IMR-90 (cell line): ENCODE measurements at regions not wholly inside any gene's neighbourhood (a gene's known extent, or its start where the extent isn't known, plus 50 kb on each side); places are given as distances from the start of the nearest gene placed in this dataset.

Experiments used
- ATAC-seq: fragments of 200-7000 bp; cut with Tn5 transposase; 2 replicates; pipeline ENCODE4 v1.9.1; 2020; ENCODE audit warnings: low read depth, mild to moderate bottlenecking, moderate library complexity
- BruUV-seq: library from RNA; stranded (reverse); fragments of 400-500 nt; replicated peaks from 2 replicates; lab custom pipeline; 2021; lab: Mats Ljungman, UMichigan
- CTCF ChIA-PET: fragments of 300-600 bp; formaldehyde crosslinking; extraction: SDS; loops from one replicate; lab custom pipeline; 2021; ENCODE audit warnings: antibody characterized with exemption; lab: Yijun Ruan, JAX
- POLR2A ChIA-PET: fragments of 300-600 bp; sonication (Branson Sonifier 250); formaldehyde crosslinking; loops from one replicate; lab custom pipeline; 2022; ENCODE audit warnings: antibody characterized with exemption; ENCODE audit not compliant: unreplicated experiment; lab: Charles Lee
- DNase-seq: peaks from one replicate; pipeline ENCODE4 v3.0.0; 2013
- H2AFZ ChIP-seq: replicated peaks from 2 replicates; pipeline ENCODE3; 2013; ENCODE audit warnings: low read length, mild to moderate bottlenecking; ENCODE audit not compliant: poor library complexity
- H2AK5ac ChIP-seq: 2 replicates; pipeline ENCODE4 v1.6.1; 2013; ENCODE audit warnings: low read depth, low read length, inconsistent platforms
- H2AK9ac ChIP-seq: replicated peaks from 2 replicates; pipeline ENCODE3; 2013; ENCODE audit warnings: mild to moderate bottlenecking, low read depth, low read length, moderate library complexity; ENCODE audit not compliant: poor library complexity
- H2BK120ac ChIP-seq: 2 replicates; pipeline ENCODE4 v1.6.1; 2013; ENCODE audit warnings: low read depth, low read length, inconsistent platforms
- H2BK15ac ChIP-seq: 3 replicates; pipeline ENCODE4 v1.6.1; 2013; ENCODE audit warnings: low read depth, low read length, inconsistent platforms
- H2BK20ac ChIP-seq: 2 replicates; pipeline ENCODE4 v1.6.1; 2013; ENCODE audit warnings: low read depth, mild to moderate bottlenecking, inconsistent platforms, low read length, moderate library complexity
- H2BK5ac ChIP-seq: 2 replicates; pipeline ENCODE4 v1.6.1; 2013; ENCODE audit warnings: mild to moderate bottlenecking, low read depth, low read length, inconsistent platforms; ENCODE audit not compliant: poor library complexity, severe bottlenecking
- H3K14ac ChIP-seq: replicated peaks from 2 replicates; pipeline ENCODE4 v1.6.1; 2013; ENCODE audit warnings: low read depth, low read length, inconsistent platforms
- H3K18ac ChIP-seq: 2 replicates; pipeline ENCODE4 v1.6.1; 2013; ENCODE audit warnings: low read depth, low read length, control low read depth
- H3K23ac ChIP-seq: 2 replicates; pipeline ENCODE4 v1.6.1; 2013; ENCODE audit warnings: low read depth, low read length, inconsistent platforms
- H3K27ac ChIP-seq: 2 replicates; pipeline ENCODE4 v1.5.1; 2013; ENCODE audit warnings: mild to moderate bottlenecking, control low read depth, low read length; ENCODE audit not compliant: insufficient read depth
- H3K27me3 ChIP-seq: 2 replicates; pipeline ENCODE4 v1.6.1; 2013; ENCODE audit warnings: low read length; ENCODE audit not compliant: control insufficient read depth, insufficient read depth
- H3K36me3 ChIP-seq: 2 replicates; pipeline ENCODE4 v1.6.1; 2013; ENCODE audit warnings: low read length, mixed read lengths; ENCODE audit not compliant: control insufficient read depth, insufficient read depth
- H3K4ac ChIP-seq: 2 replicates; pipeline ENCODE4 v1.6.1; 2013; ENCODE audit warnings: low read depth, low read length, inconsistent platforms
- H3K4me1 ChIP-seq: 2 replicates; pipeline ENCODE4 v1.6.1; 2013; ENCODE audit warnings: low read length, mixed read lengths; ENCODE audit not compliant: control insufficient read depth, insufficient read depth
- H3K4me2 ChIP-seq: 2 replicates; pipeline ENCODE4 v1.6.1; 2013; ENCODE audit warnings: low read depth, mild to moderate bottlenecking, control low read depth, low read length, moderate library complexity
- H3K4me3 ChIP-seq: 2 replicates; pipeline ENCODE4 v1.5.1; 2013; ENCODE audit warnings: low read depth, mild to moderate bottlenecking, control low read depth, low read length, moderate library complexity; ENCODE audit not compliant: insufficient read depth
- H3K56ac ChIP-seq: 2 replicates; pipeline ENCODE4 v1.6.1; 2013; ENCODE audit warnings: low read length, inconsistent platforms; ENCODE audit not compliant: insufficient read depth; ENCODE audit errors: extremely low read depth
- H3K79me1 ChIP-seq, 2 experiments: 2 replicates each; pipeline ENCODE4 v1.6.1; 2013; ENCODE audit warnings: low read length in 2 of 2, inconsistent platforms in 1 of 2, low read depth in 1 of 2
- H3K9ac ChIP-seq: 2 replicates; pipeline ENCODE4 v1.6.1; 2013; ENCODE audit warnings: low read depth, low read length, control low read depth
- H3K9me1 ChIP-seq: 2 replicates; pipeline ENCODE4 v1.6.1; 2013; ENCODE audit warnings: low read length, inconsistent platforms; ENCODE audit not compliant: insufficient read depth
- H3K9me3 ChIP-seq: 2 replicates; pipeline ENCODE4 v1.6.1; 2013; ENCODE audit warnings: low read length; ENCODE audit not compliant: control insufficient read depth, insufficient read depth
- H4K20me1 ChIP-seq: 2 replicates; pipeline ENCODE4 v1.6.1; 2013; ENCODE audit warnings: low read length, inconsistent platforms; ENCODE audit not compliant: insufficient read depth
- H4K5ac ChIP-seq: 2 replicates; pipeline ENCODE4 v1.6.1; 2013; ENCODE audit warnings: mild to moderate bottlenecking, low read depth, low read length, control low read depth
- H4K8ac ChIP-seq, 2 experiments: 2 replicates each; pipeline ENCODE4 v1.6.1; 2013; ENCODE audit warnings: low read depth in 2 of 2, low read length in 2 of 2, control low read depth in 1 of 2, inconsistent platforms in 1 of 2
- H4K91ac ChIP-seq: 2 replicates; pipeline ENCODE4 v1.6.1; 2013; ENCODE audit warnings: low read depth, low read length, inconsistent platforms; ENCODE audit not compliant: insufficient read depth
- WGBS, 2 experiments: methylation state at CpG; one replicate each; pipeline versions ENCODE4 v1.1.5 to v1.1.7; 2013; ENCODE audit warnings: missing lambda C conversion rate in 2 of 2; ENCODE audit not compliant: insufficient read length in 1 of 2; ENCODE audit errors: extremely low coverage in 2 of 2; 5-methylcytosine and 5-hydroxymethylcytosine counted together
- dilution Hi-C: fragments of 300-500 bp; cut with HindIII; formaldehyde crosslinking; loops from one replicate; pipeline ENCODE4 v1.14.3; 2018; ENCODE audit warnings: low sequenced_read_pairs; ENCODE audit not compliant: unreplicated experiment
- in situ Hi-C: fragments of 300-500 bp; cut with MboI; formaldehyde crosslinking; loops from 3 replicates; pipeline ENCODE4 v1.14.3; 2019; ENCODE audit warnings: low sequenced_read_pairs, inconsistent platforms, mixed read lengths
- intact Hi-C: fragments of 100-400 bp; cut with micrococcal nuclease; formaldehyde crosslinking; loops from 2 replicates; pipeline ENCODE4 v1.10.0; 2022
- TF ChIP-seq, protein P1 (sequence below): fragments of 150-350 bp; IDR thresholded peaks from 2 replicates; pipeline ENCODE4 v1.6.1; 2017; ENCODE audit warnings: mild to moderate bottlenecking, antibody characterized with exemption, low read length, low read depth

DNA sequence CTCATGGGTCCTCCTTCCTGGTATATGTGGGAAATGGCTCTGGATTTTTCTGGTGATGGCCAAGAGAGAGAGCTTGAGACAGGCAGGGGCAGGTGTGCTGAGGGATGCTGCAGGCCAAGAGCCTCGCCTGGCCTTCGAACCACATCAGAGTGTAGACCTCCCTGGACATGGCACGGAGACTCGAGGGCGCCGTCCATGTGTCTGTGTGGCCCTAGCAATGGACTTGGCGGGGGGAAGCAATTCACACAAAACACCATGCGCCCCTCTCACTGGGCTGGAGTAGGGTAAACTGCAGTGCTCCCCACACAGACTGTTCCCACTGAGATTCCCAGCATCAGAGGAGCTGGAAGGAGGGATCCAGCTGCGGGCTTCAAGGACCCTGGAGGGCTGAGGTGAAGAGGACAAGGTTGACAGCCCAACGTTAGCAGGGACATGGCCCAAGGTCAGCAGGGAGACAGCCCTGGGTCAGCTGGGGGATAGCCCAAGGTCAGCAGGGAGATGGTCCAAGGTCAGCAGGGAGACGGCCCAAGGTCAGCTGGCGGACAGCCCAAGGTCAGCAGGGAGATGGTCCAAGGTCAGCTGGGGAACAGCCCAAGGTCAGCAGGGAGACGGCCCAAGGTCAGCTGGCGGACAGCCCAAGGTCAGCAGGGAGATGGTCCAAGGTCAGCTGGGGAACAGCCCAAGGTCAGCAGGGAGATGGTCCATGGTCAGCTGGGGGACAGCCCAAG, 75.4 kb upstream of the HDAC4 start:
- BruUV-seq, result no TSS peak
- no peaks in the 10 kb centered on the region for H3K27me3 ChIP-seq

More for the DNA sequence above, 75.4 kb upstream of the HDAC4 start:
- Histone ChIP-seq H3K9me1 (no peaks in the 10 kb centered on the region), H3K9me3 (peaks cover 14% of the 10 kb centered on the region; the same call in 1 of the 2 replicates), H2BK20ac (no peak overlapping the region), H3K4me3 (no peak overlapping the region), H3K4me1 (no peaks in the 10 kb centered on the region), H2BK5ac (no peak overlapping the region), H4K8ac (no peak overlapping the region), H2AFZ (peak overlapping the region; percentile 70), H3K9ac (no peak overlapping the region), H3K4ac (no peak overlapping the region), H4K91ac (no peak overlapping the region), H4K20me1 (no peaks in the 10 kb centered on the region), H3K18ac (no peak overlapping the region), H3K23ac (no peak overlapping the region), H3K4me2 (no peak overlapping the region), H3K79me1 (no peaks in the 10 kb centered on the region), H3K56ac (no peak overlapping the region), H2AK5ac (no peak overlapping the region), H3K27ac (no peak overlapping the region), H4K5ac (no peak overlapping the region), H3K36me3 (no peaks in the 10 kb centered on the region), H3K14ac (no peak overlapping the region), H2BK120ac (no peak overlapping the region), H2AK9ac (no peak overlapping the region), H2BK15ac (no peak overlapping the region)
- DNase-seq, result no peak
- CTCF ChIA-PET, result no interaction called here
- no peak for ATAC-seq
- POLR2A ChIA-PET, result no interaction called here
- in situ Hi-C loops, result no loop called here
- no CpG with 5 or more reads among the region's 14 CpGs for WGBS, 2 experiments
- TF ChIP-seq, protein P1, sequence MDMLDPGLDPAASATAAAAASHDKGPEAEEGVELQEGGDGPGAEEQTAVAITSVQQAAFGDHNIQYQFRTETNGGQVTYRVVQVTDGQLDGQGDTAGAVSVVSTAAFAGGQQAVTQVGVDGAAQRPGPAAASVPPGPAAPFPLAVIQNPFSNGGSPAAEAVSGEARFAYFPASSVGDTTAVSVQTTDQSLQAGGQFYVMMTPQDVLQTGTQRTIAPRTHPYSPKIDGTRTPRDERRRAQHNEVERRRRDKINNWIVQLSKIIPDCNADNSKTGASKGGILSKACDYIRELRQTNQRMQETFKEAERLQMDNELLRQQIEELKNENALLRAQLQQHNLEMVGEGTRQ, result no peak
- dilution Hi-C loops, result no loop called here
- intact Hi-C loops, result no loop called here
